GM23338 (cell line): ENCODE measurements at regions not wholly inside any gene's neighbourhood (a gene's known extent, or its start where the extent isn't known, plus 50 kb on each side); places are given as distances from the start of the nearest gene placed in this dataset.
"Not testable (repeated sequence)": the region's sequence is repeated elsewhere in the genome, so short reads cannot be mapped to it uniquely, and the experiment has no call there.

ENCODE experiments used
- ATAC-seq: fragments of 200-7000 bp; cut with Tn5 transposase; 3 replicates; pipeline ENCODE4 v1.9.1; 2020
- DNase-seq: peaks from one replicate; pipeline ENCODE4 v3.0.0-alpha.2; 2015; ENCODE audit warnings: low spot score
- H2AFZ ChIP-seq: fragments of 200-600 bp; sonication (generic); 2 replicates; pipeline ENCODE4 v1.8.0; 2016; ENCODE audit warnings: antibody characterized with exemption, mild to moderate bottlenecking, moderate library complexity
- H3F3A ChIP-seq: fragments of 200-600 bp; sonication (generic); replicated peaks from 2 replicates; pipeline ENCODE4 v1.8.0; 2017; ENCODE audit warnings: antibody characterized with exemption, mixed run types, low read depth
- H3K27ac ChIP-seq: fragments of 200-600 bp; sonication (generic); 2 replicates; pipeline ENCODE4 v1.6.1; 2016; ENCODE audit warnings: low read depth
- H3K27me3 ChIP-seq: fragments of 200-600 bp; sonication (generic); 2 replicates; pipeline ENCODE4 v1.8.0; 2016; ENCODE audit warnings: mild to moderate bottlenecking, mixed run types, moderate library complexity; ENCODE audit not compliant: insufficient read depth
- H3K36me3 ChIP-seq: fragments of 200-600 bp; sonication (generic); 2 replicates; pipeline ENCODE4 v1.8.0; 2016; ENCODE audit warnings: mild to moderate bottlenecking; ENCODE audit not compliant: insufficient read depth
- H3K4me1 ChIP-seq: fragments of 200-600 bp; sonication (generic); 2 replicates; pipeline ENCODE4 v1.8.0; 2016; ENCODE audit warnings: mild to moderate bottlenecking, moderate library complexity; ENCODE audit not compliant: insufficient read depth
- H3K4me2 ChIP-seq: fragments of 200-600 bp; sonication (generic); 2 replicates; pipeline ENCODE4 v1.7.1; 2017; ENCODE audit warnings: mixed run types
- H3K4me3 ChIP-seq: fragments of 200-600 bp; sonication (generic); 2 replicates; pipeline ENCODE4 v1.6.1; 2016; ENCODE audit warnings: mixed run types
- H3K79me2 ChIP-seq: fragments of 200-600 bp; sonication (generic); replicated peaks from 2 replicates; pipeline ENCODE4 v1.8.0; 2017; ENCODE audit warnings: mild to moderate bottlenecking; ENCODE audit not compliant: insufficient read depth
- H3K9me2 ChIP-seq: fragments of 200-600 bp; sonication (generic); 2 replicates; pipeline ENCODE4 v1.8.0; 2017; ENCODE audit not compliant: insufficient read depth
- H4K20me1 ChIP-seq: fragments of 200-600 bp; sonication (generic); replicated peaks from 2 replicates; pipeline ENCODE4 v1.8.0; 2017; ENCODE audit warnings: mild to moderate bottlenecking; ENCODE audit not compliant: insufficient read depth
- H3K27ac Mint-ChIP-seq: 2 replicates; pipeline ENCODE4 v1.8.0; 2020; ENCODE audit warnings: inconsistent platforms, mild to moderate bottlenecking, moderate library complexity, mixed read lengths
- H3K27me3 Mint-ChIP-seq: 3 replicates; pipeline ENCODE4 v1.8.0; 2022; ENCODE audit warnings: low read depth, mild to moderate bottlenecking, moderate library complexity, mixed read lengths, inconsistent platforms; ENCODE audit not compliant: insufficient read depth, poor library complexity
- H3K36me3 Mint-ChIP-seq: 3 replicates; pipeline ENCODE4 v1.8.0; 2021; ENCODE audit warnings: low read depth, mild to moderate bottlenecking, inconsistent platforms, moderate library complexity, mixed read lengths
- H3K4me1 Mint-ChIP-seq: 3 replicates; pipeline ENCODE4 v1.8.0; 2020; ENCODE audit warnings: mild to moderate bottlenecking, inconsistent platforms, mixed read lengths
- H3K4me3 Mint-ChIP-seq: 3 replicates; pipeline ENCODE4 v1.8.0; 2021; ENCODE audit warnings: moderate library complexity, mild to moderate bottlenecking, inconsistent platforms, mixed read lengths
- H3K9me3 Mint-ChIP-seq: 3 replicates; pipeline ENCODE4 v1.8.0; 2020; ENCODE audit warnings: moderate library complexity, mild to moderate bottlenecking, inconsistent platforms, mixed read lengths
- CREB1 ChIP-seq: fragments of 250-450 bp; sonication (Bioruptor Pico); IDR thresholded peaks from 2 replicates; pipeline ENCODE4 v1.5.0; 2020; ENCODE audit warnings: low read depth, mild to moderate bottlenecking, moderate library complexity
- CTCF ChIP-seq, 2 experiments: fragments of 200-600 bp in 1 of 2; sonication (generic) in 1 of 2; conservative IDR thresholded peaks; 2 replicates each; pipeline versions ENCODE4 v1.5.1 to v1.6.1; 2016 to 2017; ENCODE audit warnings: antibody characterized with exemption in 2 of 2, low read depth in 2 of 2, mild to moderate bottlenecking in 2 of 2, moderate library complexity in 1 of 2
- EZH2 ChIP-seq: fragments of 200-600 bp; sonication (generic); IDR thresholded peaks from one replicate; pipeline ENCODE4 v1.8.0; 2017; ENCODE audit warnings: antibody characterized with exemption, mild to moderate bottlenecking, low read depth; ENCODE audit not compliant: unreplicated experiment
- EZH2phosphoT487 ChIP-seq: fragments of 200-600 bp; sonication (generic); IDR thresholded peaks from one replicate; pipeline ENCODE4 v1.8.1; 2018; ENCODE audit warnings: antibody characterized with exemption; ENCODE audit not compliant: unreplicated experiment
- NANOG ChIP-seq: IDR thresholded peaks from 2 replicates; pipeline ENCODE4 v1.6.1; 2016; ENCODE audit warnings: antibody characterized with exemption, borderline replicate concordance
- POLR2AphosphoS5 ChIP-seq: IDR thresholded peaks from 2 replicates; pipeline ENCODE4 v1.6.1; 2016; ENCODE audit warnings: antibody characterized with exemption, low read depth
- STAT1 ChIP-seq: IDR thresholded peaks from one replicate; pipeline ENCODE4 v1.6.1; 2016; ENCODE audit warnings: antibody characterized with exemption; ENCODE audit not compliant: unreplicated experiment
- ZNF331 ChIP-seq: fragments of 250-450 bp; sonication (Bioruptor Pico); IDR thresholded peaks from 2 replicates; pipeline ENCODE4 v1.5.0; 2020; ENCODE audit warnings: low read depth, mild to moderate bottlenecking, moderate library complexity
- ZNF462 ChIP-seq: fragments of 250-450 bp; sonication (Bioruptor Pico); IDR thresholded peaks from 2 replicates; pipeline ENCODE4 v1.5.0; 2020; ENCODE audit warnings: mild to moderate bottlenecking, moderate library complexity

- not testable (repeated sequence) for H2AFZ ChIP-seq, H3K27me3 ChIP-seq, H3K4me1 Mint-ChIP-seq, H3K79me2 ChIP-seq, H3K36me3 Mint-ChIP-seq, H3K9me3 Mint-ChIP-seq, H3K36me3 ChIP-seq, H3K4me3 Mint-ChIP-seq, H4K20me1 ChIP-seq, H3K4me3 ChIP-seq, H3F3A ChIP-seq, H3K4me2 ChIP-seq, H3K27ac ChIP-seq, DNase-seq, H3K27ac Mint-ChIP-seq, H3K9me2 ChIP-seq, H3K4me1 ChIP-seq, ATAC-seq
- H3K27me3 Mint-ChIP-seq = peaks cover 11% of the 10 kb centered on the region
These were observed 260.6 kb upstream of the ZNF507 start for GRCh38 chr19:32084756-32085363.

- H3K36me3 ChIP-seq = no peaks in the 10 kb centered on the region
- Mint-ChIP-seq H3K9me3 (peaks cover 2% of the 10 kb centered on the region; the same call in 2 of the 3 replicates), H3K27ac (no peak overlapping the region), H3K27me3 (peaks cover 10% of the 10 kb centered on the region), H3K4me1 (peaks cover 7% of the 10 kb centered on the region), H3K36me3 (no peaks in the 10 kb centered on the region; the same call in 2 of the 3 replicates), H3K4me3 (no peak overlapping the region)
- TF ChIP-seq ZNF331 = no peak
- no peak for TF ChIP-seq NANOG
- no peak for TF ChIP-seq EZH2
- TF ChIP-seq EZH2phosphoT487 = no peak
- TF ChIP-seq CREB1 (CRISPR knock-in tag) = no peak
- TF ChIP-seq STAT1 = no peak
- no peak for TF ChIP-seq POLR2AphosphoS5
- TF ChIP-seq ZNF462 = no peak
- no peak for TF ChIP-seq CTCF (conservative IDR thresholded peaks at IDR 0.05; ENCODE audit: low read depth in 2 of 2)
- no peak overlapping the region; the same call in 1 of the 2 replicates for H2AFZ ChIP-seq
- H3K9me2 ChIP-seq = no peaks in the 10 kb centered on the region
- no peak overlapping the region for H3K4me3 ChIP-seq
- no peak overlapping the region for H3K4me2 ChIP-seq
- DNase-seq (no peak), ATAC-seq (no peak)
- H3K79me2 ChIP-seq = no peaks in the 10 kb centered on the region
- no peak overlapping the region for H3K27ac ChIP-seq
- no peaks in the 10 kb centered on the region for H3K27me3 ChIP-seq
- no peaks in the 10 kb centered on the region for H3F3A ChIP-seq
- H3K4me1 ChIP-seq = no peaks in the 10 kb centered on the region
- H4K20me1 ChIP-seq = no peaks in the 10 kb centered on the region
These were observed 254.2 kb upstream of the ZNF507 start for GRCh38 chr19:32091241-32091640.
